ENCODE measurements at regions not wholly inside any gene's neighbourhood (a gene's known extent, or its start where the extent isn't known, plus 50 kb on each side); places are given as distances from the start of the nearest gene placed in this dataset.
A peak's percentile ranks its signal among the peaks of the same experiment; 100 is the strongest.

GRCh38 chr5:104821606-104822005 is 1259.0 kb upstream of the NUDT12 start:
- H3K9me3 ChIP-seq (ENCODE audit: low read depth): no peaks in the 10 kb centered on the region
- no peaks in the 10 kb centered on the region for H3K4me1 ChIP-seq (ENCODE audit: low read depth)
- H3K36me3 ChIP-seq: no peaks in the 10 kb centered on the region
- no peak overlapping the region for H3K27ac ChIP-seq
- no peaks in the 10 kb centered on the region for H3K27me3 ChIP-seq
- H3K4me3 ChIP-seq: no peak overlapping the region
- TF ChIP-seq CTCF (IDR thresholded peaks at IDR 0.05; ENCODE audit: low read depth, low read length): no peak
- DNase-seq (ENCODE audit: low read depth in 1 of 2, low spot score in 1 of 2): no peak

DNA sequence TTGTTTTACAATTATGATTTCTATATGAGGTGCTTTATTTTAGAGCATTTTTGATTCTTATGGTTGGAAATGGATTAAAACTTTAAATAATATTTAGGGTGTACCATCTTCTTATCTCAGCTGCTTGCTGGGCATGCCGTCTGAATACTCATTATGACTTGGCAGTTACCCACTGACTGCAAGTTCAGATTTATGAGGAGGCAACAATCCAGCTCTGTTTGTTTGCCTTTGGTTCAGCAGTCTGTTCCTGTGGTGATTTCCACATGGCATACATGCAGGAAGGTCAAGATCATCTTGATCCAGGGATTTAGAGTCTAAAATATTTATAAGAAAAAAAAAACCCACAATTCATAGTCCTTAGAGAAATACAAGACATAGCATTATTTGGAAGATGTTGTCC is 1254.5 kb upstream of the NUDT12 start:
- H3K4me1 ChIP-seq (ENCODE audit: low read depth): no peaks in the 10 kb centered on the region
- H3K9me3 ChIP-seq (ENCODE audit: low read depth): no peaks in the 10 kb centered on the region
- DNase-seq (ENCODE audit: low read depth in 1 of 2, low spot score in 1 of 2): no peak
- H3K36me3 ChIP-seq: no peaks in the 10 kb centered on the region
- H3K4me3 ChIP-seq: no peak overlapping the region
- H3K27ac ChIP-seq: no peak overlapping the region
- no peaks in the 10 kb centered on the region for H3K27me3 ChIP-seq
- no peak for TF ChIP-seq CTCF (IDR thresholded peaks at IDR 0.05; ENCODE audit: low read depth, low read length)

GRCh38 chr5:104815212-104815611 is 1252.6 kb upstream of the NUDT12 start:
- H3K36me3 ChIP-seq: no peaks in the 10 kb centered on the region
- H3K27me3 ChIP-seq: no peaks in the 10 kb centered on the region
- no peaks in the 10 kb centered on the region for H3K9me3 ChIP-seq (ENCODE audit: low read depth)
- no peak for TF ChIP-seq CTCF (IDR thresholded peaks at IDR 0.05; ENCODE audit: low read depth, low read length)
- H3K4me1 ChIP-seq (ENCODE audit: low read depth): no peaks in the 10 kb centered on the region
- DNase-seq (ENCODE audit: low read depth in 1 of 2, low spot score in 1 of 2): no peak
- no peak overlapping the region for H3K4me3 ChIP-seq
- H3K27ac ChIP-seq: no peak overlapping the region

DNA sequence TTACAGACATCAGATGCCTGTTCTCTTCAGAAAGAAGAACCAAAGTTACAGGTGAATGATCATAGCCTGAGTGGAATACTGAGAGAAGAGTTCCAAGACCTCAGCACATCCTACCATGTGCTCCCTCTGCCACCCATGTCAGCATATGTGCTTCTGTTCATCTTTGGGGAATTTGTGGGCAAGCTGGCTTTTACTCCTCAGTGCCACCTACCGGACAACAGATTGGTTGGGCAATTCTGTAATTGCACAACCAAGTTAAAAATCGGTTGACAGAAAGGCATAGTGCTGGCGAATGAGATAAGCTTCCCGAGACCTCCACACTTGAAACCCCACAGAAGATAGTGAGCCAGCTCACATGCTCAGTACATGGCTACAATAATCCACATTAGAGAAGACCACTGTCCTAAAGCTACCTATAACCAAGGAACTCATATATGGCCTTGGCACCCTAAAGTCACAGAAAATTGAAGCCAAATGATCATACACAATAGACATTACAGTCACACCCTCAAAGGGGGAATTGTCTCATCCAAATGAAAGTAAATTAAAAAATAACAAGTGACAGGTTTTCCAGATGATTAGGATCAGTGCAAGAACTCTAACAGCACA is 1238.0 kb upstream of the NUDT12 start:
- peak in 1 of 2 donors; percentile 11 for DNase-seq (ENCODE audit: low read depth in 1 of 2, low spot score in 1 of 2)
- Histone ChIP-seq H3K27ac (no peak overlapping the region), H3K4me3 (no peak overlapping the region)

GRCh38 chr5:104793755-104794080 is 1231.1 kb upstream of the NUDT12 start:
- no peaks in the 10 kb centered on the region for H3K36me3 ChIP-seq
- no peak overlapping the region for H3K4me3 ChIP-seq
- TF ChIP-seq CTCF (IDR thresholded peaks at IDR 0.05; ENCODE audit: low read depth, low read length): no peak
- H3K27ac ChIP-seq: no peak overlapping the region
- no peak for DNase-seq (ENCODE audit: low read depth in 1 of 2, low spot score in 1 of 2)
- H3K27me3 ChIP-seq: no peaks in the 10 kb centered on the region
- H3K4me1 ChIP-seq (ENCODE audit: low read depth): no peaks in the 10 kb centered on the region
- H3K9me3 ChIP-seq (ENCODE audit: low read depth): no peaks in the 10 kb centered on the region

More for the DNA sequence above, 1238.0 kb upstream of the NUDT12 start:
- Histone ChIP-seq H3K36me3 (no peaks in the 10 kb centered on the region), H3K9me3 (ENCODE audit: low read depth) (no peaks in the 10 kb centered on the region), H3K4me1 (ENCODE audit: low read depth) (no peaks in the 10 kb centered on the region), H3K27me3 (no peaks in the 10 kb centered on the region)
- TF ChIP-seq CTCF (IDR thresholded peaks at IDR 0.05; ENCODE audit: low read depth, low read length): no peak
